SK-N-DZ (cell line): ENCODE measurements at regions not wholly inside any gene's neighbourhood (a gene's known extent, or its start where the extent isn't known, plus 50 kb on each side); places are given as distances from the start of the nearest gene placed in this dataset.

ENCODE experiments used
- DNase-seq: peaks from one replicate; pipeline ENCODE4 v3.0.0-alpha.2; 2015; ENCODE audit warnings: low spot score

GRCh38 chr7:41633690-41634089 lies 69.2 kb downstream of the INHBA start:
- no peak for DNase-seq

- DNase-seq = no peak
Measured at GRCh38 chr7:41630741-41631140, 72.1 kb downstream of the INHBA start.

DNA sequence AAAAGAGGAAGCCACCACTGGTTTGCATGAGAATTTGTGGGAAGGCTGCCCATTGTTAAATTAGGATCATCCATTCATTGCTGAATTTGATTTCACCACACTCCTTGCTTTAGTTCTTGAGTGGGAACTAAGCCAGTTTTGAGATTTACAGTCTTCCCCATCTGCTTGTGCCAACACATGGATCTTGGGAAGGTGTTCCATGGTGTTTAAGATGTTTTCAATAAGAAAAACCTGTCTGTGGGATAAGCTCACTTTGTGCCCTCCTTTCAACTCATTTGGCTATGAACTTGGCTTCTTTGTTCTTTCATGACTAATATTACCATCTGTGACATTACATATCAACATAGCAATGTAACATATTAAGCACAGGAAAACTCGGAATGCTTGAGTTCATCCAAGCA lies 73.2 kb downstream of the INHBA start:
- DNase-seq = no peak

GRCh38 chr7:41628901-41629300 lies 74.0 kb downstream of the INHBA start:
- DNase-seq = no peak

GRCh38 chr7:41627645-41628298 lies 75.1 kb downstream of the INHBA start:
- no peak for DNase-seq

GRCh38 chr7:41624818-41625217 lies 78.1 kb downstream of the INHBA start:
- DNase-seq = no peak

GRCh38 chr7:41621953-41622831 lies 80.7 kb downstream of the INHBA start:
- no peak for DNase-seq

DNA sequence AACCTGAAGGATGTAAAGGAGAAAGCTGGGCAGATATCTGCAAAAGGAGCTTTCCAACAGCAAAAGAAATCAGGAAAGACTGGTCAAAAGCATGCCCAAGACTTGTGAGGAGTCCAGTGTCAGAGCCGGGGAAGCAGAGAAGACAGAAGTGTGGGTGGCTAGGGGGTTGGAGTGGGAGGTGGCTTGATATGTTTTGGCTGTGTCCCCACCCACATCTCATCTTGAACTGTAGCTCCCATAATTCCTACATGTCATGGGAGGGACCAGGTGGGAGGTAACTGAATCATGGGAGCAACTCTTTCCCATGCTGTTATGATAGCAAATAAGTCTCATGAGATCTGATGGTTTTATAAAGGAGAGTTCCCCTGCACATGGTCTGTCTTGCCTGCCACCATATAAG lies 84.9 kb downstream of the INHBA start:
- DNase-seq = no peak

DNA sequence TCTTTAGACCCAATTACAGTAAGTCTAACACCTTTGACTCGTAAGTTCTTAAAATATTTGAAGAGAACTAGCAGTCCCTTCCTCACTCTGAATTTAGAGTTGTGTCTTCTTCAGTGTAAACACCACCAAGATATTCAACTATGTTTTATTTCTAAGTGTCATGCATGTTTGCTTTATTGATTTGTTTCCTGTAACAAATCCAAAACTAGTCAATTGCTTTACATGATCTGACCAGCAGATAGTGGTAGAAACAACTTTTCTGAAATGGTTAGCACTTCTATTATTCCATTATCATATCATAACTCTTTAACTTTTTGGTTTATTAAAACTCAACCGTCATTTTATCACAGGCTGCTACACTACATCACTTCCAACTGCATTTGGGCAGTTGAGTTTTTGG lies 90.1 kb downstream of the INHBA start:
- no peak for DNase-seq

GRCh38 chr7:41612386-41612785 lies 90.5 kb downstream of the INHBA start:
- DNase-seq = no peak

DNA sequence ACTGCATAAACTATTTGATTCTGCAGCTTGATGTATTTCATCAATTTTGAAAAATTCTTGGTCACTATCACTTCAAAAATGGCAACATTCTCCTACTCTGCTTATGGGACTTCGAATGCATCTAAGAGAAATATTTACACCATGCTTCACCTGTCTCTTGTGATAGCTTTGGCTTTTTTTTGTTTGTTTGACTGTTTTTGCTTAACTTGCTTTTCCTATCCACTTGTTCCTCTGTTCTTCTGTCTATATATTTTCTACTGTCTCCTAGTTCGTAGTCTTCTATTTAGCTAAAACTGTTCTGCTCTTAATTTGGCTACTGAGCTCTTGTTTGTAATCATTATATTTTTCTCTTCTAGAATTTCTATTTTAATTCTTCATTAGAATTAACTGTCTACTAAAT lies 94.4 kb downstream of the INHBA start:
- DNase-seq = no peak

GRCh38 chr7:41603985-41604384 lies 98.9 kb downstream of the INHBA start:
- no peak for DNase-seq

- no peak for DNase-seq
Measured at GRCh38 chr7:41599760-41600159, 103.1 kb downstream of the INHBA start.

GRCh38 chr7:41592794-41593193 lies 110.1 kb downstream of the INHBA start:
- DNase-seq = no peak

DNA sequence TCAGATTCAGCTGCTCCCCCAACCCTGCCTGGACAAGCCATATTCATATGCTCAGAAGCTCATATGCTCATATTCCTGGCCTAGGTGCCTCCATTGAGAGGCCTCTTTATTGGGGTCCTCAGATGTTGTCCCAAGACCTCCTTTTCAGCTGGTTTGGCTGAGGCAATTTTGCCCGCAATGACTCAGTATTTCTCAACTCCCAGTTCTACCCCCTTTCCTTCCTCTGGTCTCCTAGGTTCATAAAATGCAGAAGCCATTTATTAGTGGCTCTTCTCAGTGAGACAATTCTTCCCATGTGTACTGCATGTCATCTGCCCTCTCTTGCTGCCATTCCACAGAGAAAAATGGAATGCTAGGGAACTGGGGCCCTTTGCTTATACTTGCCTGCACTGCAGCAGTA lies 110.7 kb downstream of the INHBA start:
- no peak for DNase-seq

DNA sequence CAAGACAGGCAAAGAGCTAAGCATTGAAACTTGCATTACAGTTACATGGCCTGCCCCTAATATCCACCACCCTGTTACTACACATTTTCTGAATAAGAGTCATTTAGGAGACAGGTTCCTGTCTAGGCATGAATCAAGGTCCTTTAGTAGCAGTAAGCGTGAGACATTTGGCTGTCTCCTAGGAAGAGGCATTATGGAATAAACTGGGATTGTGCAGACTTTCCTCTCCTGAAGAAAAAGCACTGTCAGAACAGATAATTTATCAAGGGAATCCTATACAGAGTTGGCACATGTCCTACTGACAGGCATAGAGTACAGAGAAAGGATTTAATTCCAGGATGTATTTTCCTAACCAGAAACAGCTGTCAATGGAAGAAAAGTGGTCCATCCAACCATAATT lies 111.9 kb downstream of the INHBA start:
- DNase-seq = no peak

DNA sequence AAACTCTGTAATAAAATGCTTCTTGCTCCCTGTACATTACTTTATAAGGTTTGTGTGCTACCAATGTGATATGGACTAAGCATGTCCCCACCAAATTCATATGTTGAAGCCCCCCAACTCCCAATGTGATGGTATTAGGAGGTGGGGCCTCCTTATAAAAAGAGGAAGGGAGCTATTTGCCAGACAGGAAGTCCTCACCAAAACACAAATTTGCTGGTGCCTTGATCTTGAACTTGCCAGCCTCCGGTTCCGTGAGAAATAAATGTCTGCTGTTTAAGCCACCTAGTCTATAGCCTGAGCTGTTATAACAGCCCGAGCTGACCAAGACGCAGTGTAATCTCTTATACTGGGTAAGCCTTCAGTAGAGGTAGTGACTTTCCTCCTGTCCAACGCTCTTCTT lies 114.5 kb downstream of the INHBA start:
- DNase-seq = no peak

- DNase-seq = no peak
Measured at GRCh38 chr7:41586931-41587640, 115.8 kb downstream of the INHBA start.

GRCh38 chr7:41584746-41585145 lies 118.1 kb downstream of the INHBA start:
- DNase-seq = no peak

- no peak for DNase-seq
Measured at GRCh38 chr7:41582116-41582515, 120.8 kb downstream of the INHBA start.

DNA sequence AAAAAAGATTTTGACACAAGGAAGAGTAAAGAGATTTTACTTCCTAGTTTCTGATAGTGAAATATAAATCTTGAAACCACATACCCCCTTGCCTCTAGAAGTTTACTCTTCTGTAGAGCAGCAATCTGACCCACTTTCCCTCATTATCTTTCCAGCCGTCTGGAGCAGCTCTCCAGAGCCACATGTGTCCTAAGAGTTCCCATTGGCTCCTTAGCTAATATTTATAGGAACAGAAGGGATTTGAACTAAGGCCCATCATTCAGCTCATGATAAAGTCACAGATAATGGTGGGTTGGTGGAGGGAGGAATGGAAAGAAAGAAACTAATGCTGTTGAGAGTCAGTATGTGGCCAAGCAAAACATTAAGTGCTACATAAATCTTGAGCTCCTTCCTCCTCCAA lies 121.8 kb downstream of the INHBA start:
- no peak for DNase-seq
